Nephron (organoid): ENCODE measurements at regions not wholly inside any gene's neighbourhood (a gene's known extent, or its start where the extent isn't known, plus 50 kb on each side); places are given as distances from the start of the nearest gene placed in this dataset.

Source experiments
- H3K27ac Mint-ChIP-seq, 3 experiments: 2 replicates each; pipeline ENCODE4 v1.8.0; 2020; ENCODE audit warnings: mixed read lengths in 3 of 3, mild to moderate bottlenecking in 2 of 3, moderate library complexity in 1 of 3
- H3K27me3 Mint-ChIP-seq: 2 replicates; pipeline ENCODE4 v1.8.0; 2021; ENCODE audit warnings: low read depth, mild to moderate bottlenecking, moderate library complexity, mixed read lengths
- H3K36me3 Mint-ChIP-seq: 2 replicates; pipeline ENCODE4 v1.8.0; 2020; ENCODE audit warnings: low read depth, mixed read lengths
- H3K4me1 Mint-ChIP-seq: 2 replicates; pipeline ENCODE4 v1.8.0; 2020; ENCODE audit warnings: mixed read lengths
- H3K4me3 Mint-ChIP-seq, 3 experiments: 2 replicates each; pipeline ENCODE4 v1.8.0; 2020; ENCODE audit warnings: mild to moderate bottlenecking in 3 of 3, mixed read lengths in 3 of 3, moderate library complexity in 2 of 3
- H3K9me3 Mint-ChIP-seq: 2 replicates; pipeline ENCODE4 v1.8.0; 2020; ENCODE audit warnings: mixed read lengths
- TF ChIP-seq, protein P1 (sequence below), 3 experiments: fragments of 200-600 bp; sonication (generic); IDR thresholded peaks; one replicate each; pipeline ENCODE4 v1.5.0; 2021; ENCODE audit warnings: antibody characterized with exemption in 3 of 3; ENCODE audit not compliant: unreplicated experiment in 3 of 3

DNA sequence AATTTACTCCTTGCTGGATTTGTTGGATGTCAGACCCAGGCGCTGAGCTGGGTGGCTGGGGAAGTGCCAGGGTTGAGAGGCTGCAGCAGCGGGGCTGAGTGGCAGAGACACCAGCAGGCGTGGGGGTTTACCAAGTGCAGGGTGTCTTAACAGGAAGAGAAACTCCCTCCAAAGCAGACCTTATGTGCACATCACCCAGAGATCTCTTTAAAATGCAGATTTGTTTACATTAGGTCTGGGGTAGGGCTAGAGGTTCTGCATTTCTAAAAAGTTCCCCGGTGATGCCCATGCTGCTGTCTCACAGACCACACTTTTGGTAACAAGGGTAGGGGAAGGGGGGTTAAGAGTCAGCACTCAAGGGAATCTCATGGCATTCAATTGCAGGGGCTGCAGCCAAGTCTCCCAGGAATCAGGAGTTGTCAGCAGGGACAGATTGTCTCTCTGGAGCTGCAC is 80.7 kb upstream of the OLFM4 start:
- peaks cover 15% of the 10 kb centered on the region for H3K27me3 Mint-ChIP-seq
- H3K4me3 Mint-ChIP-seq, result no peak overlapping the region
- H3K27ac Mint-ChIP-seq, result peak overlapping the region in 1 of 3 experiments; percentile 29
- H3K36me3 Mint-ChIP-seq, result no peaks in the 10 kb centered on the region
- peaks cover 8% of the 10 kb centered on the region for H3K9me3 Mint-ChIP-seq
- TF ChIP-seq, protein P1, sequence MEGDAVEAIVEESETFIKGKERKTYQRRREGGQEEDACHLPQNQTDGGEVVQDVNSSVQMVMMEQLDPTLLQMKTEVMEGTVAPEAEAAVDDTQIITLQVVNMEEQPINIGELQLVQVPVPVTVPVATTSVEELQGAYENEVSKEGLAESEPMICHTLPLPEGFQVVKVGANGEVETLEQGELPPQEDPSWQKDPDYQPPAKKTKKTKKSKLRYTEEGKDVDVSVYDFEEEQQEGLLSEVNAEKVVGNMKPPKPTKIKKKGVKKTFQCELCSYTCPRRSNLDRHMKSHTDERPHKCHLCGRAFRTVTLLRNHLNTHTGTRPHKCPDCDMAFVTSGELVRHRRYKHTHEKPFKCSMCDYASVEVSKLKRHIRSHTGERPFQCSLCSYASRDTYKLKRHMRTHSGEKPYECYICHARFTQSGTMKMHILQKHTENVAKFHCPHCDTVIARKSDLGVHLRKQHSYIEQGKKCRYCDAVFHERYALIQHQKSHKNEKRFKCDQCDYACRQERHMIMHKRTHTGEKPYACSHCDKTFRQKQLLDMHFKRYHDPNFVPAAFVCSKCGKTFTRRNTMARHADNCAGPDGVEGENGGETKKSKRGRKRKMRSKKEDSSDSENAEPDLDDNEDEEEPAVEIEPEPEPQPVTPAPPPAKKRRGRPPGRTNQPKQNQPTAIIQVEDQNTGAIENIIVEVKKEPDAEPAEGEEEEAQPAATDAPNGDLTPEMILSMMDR (IDR thresholded peaks at IDR 0.05; ENCODE audit: unreplicated experiment in 3 of 3), result no peak
- peaks cover 41% of the 10 kb centered on the region for H3K4me1 Mint-ChIP-seq

DNA sequence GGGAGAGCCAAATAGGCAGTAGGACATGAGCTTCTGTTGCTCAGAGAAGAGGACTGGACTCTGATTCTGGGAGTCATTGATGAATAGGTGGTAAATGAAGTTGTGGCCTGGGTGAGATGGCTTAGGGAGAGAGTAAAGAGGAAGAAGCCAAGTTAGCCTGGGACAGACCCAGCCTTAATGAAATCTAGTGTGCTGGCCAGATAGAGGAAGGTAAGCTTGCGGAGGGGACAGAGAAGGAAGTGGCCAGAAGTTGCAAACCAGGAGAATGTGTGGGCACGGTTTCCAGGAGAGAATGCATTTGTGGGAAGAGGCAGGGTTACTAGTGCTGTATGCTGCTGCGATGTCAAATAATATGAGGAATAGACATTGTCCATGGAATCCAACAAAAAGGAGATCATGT is 83.3 kb upstream of the OLFM4 start:
- TF ChIP-seq, protein P1 (IDR thresholded peaks at IDR 0.05; ENCODE audit: unreplicated experiment in 3 of 3), result no peak
- peaks cover 24% of the 10 kb centered on the region for H3K4me1 Mint-ChIP-seq
- peaks cover 8% of the 10 kb centered on the region for H3K9me3 Mint-ChIP-seq
- peaks cover 18% of the 10 kb centered on the region for H3K27me3 Mint-ChIP-seq
- no peak overlapping the region for H3K4me3 Mint-ChIP-seq
- H3K27ac Mint-ChIP-seq, result no peak overlapping the region
- no peaks in the 10 kb centered on the region for H3K36me3 Mint-ChIP-seq

- no peak overlapping the region for H3K4me3 Mint-ChIP-seq
These were observed 83.9 kb upstream of the OLFM4 start for GRCh38 chr13:52944697-52945096.

GRCh38 chr13:52938065-52938464 is 89.6 kb upstream of the PCDH8 start:
- H3K36me3 Mint-ChIP-seq, result no peaks in the 10 kb centered on the region
- H3K4me1 Mint-ChIP-seq, result no peaks in the 10 kb centered on the region
- H3K27me3 Mint-ChIP-seq, result peaks cover 13% of the 10 kb centered on the region
- no peaks in the 10 kb centered on the region for H3K9me3 Mint-ChIP-seq
- H3K4me3 Mint-ChIP-seq, result no peak overlapping the region
- TF ChIP-seq, protein P1 (IDR thresholded peaks at IDR 0.05; ENCODE audit: unreplicated experiment in 3 of 3), result no peak
- no peak overlapping the region for H3K27ac Mint-ChIP-seq

More at GRCh38 chr13:52944697-52945096, 83.9 kb upstream of the OLFM4 start:
- peaks cover 18% of the 10 kb centered on the region for H3K4me1 Mint-ChIP-seq
- TF ChIP-seq, protein P1 (IDR thresholded peaks at IDR 0.05; ENCODE audit: unreplicated experiment in 3 of 3), result no peak
- no peaks in the 10 kb centered on the region for H3K36me3 Mint-ChIP-seq
- H3K9me3 Mint-ChIP-seq, result peaks cover 8% of the 10 kb centered on the region
- H3K27ac Mint-ChIP-seq, result no peak overlapping the region
- H3K27me3 Mint-ChIP-seq, result peaks cover 18% of the 10 kb centered on the region

GRCh38 chr13:52936806-52937205 is 88.4 kb upstream of the PCDH8 start:
- no peaks in the 10 kb centered on the region for H3K36me3 Mint-ChIP-seq

GRCh38 chr13:52934258-52934657 is 85.8 kb upstream of the PCDH8 start:
- Mint-ChIP-seq H3K4me3 (no peak overlapping the region), H3K36me3 (no peaks in the 10 kb centered on the region), H3K27me3 (peaks cover 9% of the 10 kb centered on the region), H3K27ac (no peak overlapping the region), H3K9me3 (no peaks in the 10 kb centered on the region), H3K4me1 (peaks cover 23% of the 10 kb centered on the region)
- TF ChIP-seq, protein P1 (IDR thresholded peaks at IDR 0.05; ENCODE audit: unreplicated experiment in 3 of 3), result no peak

More at GRCh38 chr13:52936806-52937205, 88.4 kb upstream of the PCDH8 start:
- Mint-ChIP-seq H3K27me3 (peaks cover 9% of the 10 kb centered on the region), H3K9me3 (no peaks in the 10 kb centered on the region), H3K4me1 (peaks cover 3% of the 10 kb centered on the region), H3K4me3 (no peak overlapping the region), H3K27ac (no peak overlapping the region)
- TF ChIP-seq, protein P1 (IDR thresholded peaks at IDR 0.05; ENCODE audit: unreplicated experiment in 3 of 3), result no peak
